Liver (tissue), 3 donors: ENCODE measurements at regions not wholly inside any gene's neighbourhood (a gene's known extent, or its start where the extent isn't known, plus 50 kb on each side); places are given as distances from the start of the nearest gene placed in this dataset.

ENCODE experiments used
- ATF3 ChIP-seq: IDR thresholded peaks from 2 replicates; pipeline ENCODE4 v1.6.1; 2016; ENCODE audit warnings: antibody characterized with exemption
- EGR1 ChIP-seq, 2 donors: IDR thresholded peaks; 2 replicates each; pipeline ENCODE4 v1.6.1; 2016 to 2018; ENCODE audit warnings: antibody characterized with exemption in 2 of 2, low read depth in 2 of 2
- GABPA ChIP-seq, 2 donors: IDR thresholded peaks in 1 of 2; conservative IDR thresholded peaks in 1 of 2; 2 replicates each; pipeline ENCODE4 v1.6.1; 2016; ENCODE audit warnings: antibody characterized with exemption in 2 of 2, mild to moderate bottlenecking in 1 of 2, moderate library complexity in 1 of 2
- HNF4G ChIP-seq: IDR thresholded peaks from 2 replicates; pipeline ENCODE4 v1.6.1; 2016; ENCODE audit warnings: antibody characterized with exemption
- JUND ChIP-seq, 2 donors: IDR thresholded peaks; 2 replicates each; pipeline ENCODE4 v1.6.1; 2016; ENCODE audit warnings: antibody characterized with exemption in 2 of 2
- MAX ChIP-seq: IDR thresholded peaks from 2 replicates; pipeline ENCODE4 v1.6.1; 2016; ENCODE audit warnings: antibody characterized with exemption
- NR2F2 ChIP-seq: IDR thresholded peaks from 2 replicates; pipeline ENCODE4 v1.6.1; 2016; ENCODE audit warnings: antibody characterized with exemption
- RAD21 ChIP-seq, 2 donors: IDR thresholded peaks; 2 replicates each; pipeline ENCODE4 v1.6.1; 2016; ENCODE audit warnings: antibody characterized with exemption in 2 of 2, mild to moderate bottlenecking in 2 of 2
- SP1 ChIP-seq: IDR thresholded peaks from 2 replicates; pipeline ENCODE4 v1.6.1; 2018; ENCODE audit warnings: antibody characterized with exemption, mild to moderate bottlenecking
- TAF1 ChIP-seq: conservative IDR thresholded peaks from 2 replicates; pipeline ENCODE4 v1.6.1; 2016; ENCODE audit warnings: antibody characterized with exemption, mild to moderate bottlenecking
- YY1 ChIP-seq: IDR thresholded peaks from 2 replicates; pipeline ENCODE4 v1.6.1; 2016; ENCODE audit warnings: antibody characterized with exemption, mild to moderate bottlenecking
- TF ChIP-seq, protein P1 (sequence below): fragments of 150-350 bp; IDR thresholded peaks from 2 replicates; pipeline ENCODE4 v1.5.1; 2017; ENCODE audit warnings: improper control_type of control experiment, low read depth, low read length; ENCODE audit not compliant: missing input control
- TF ChIP-seq, protein P2 (sequence below): IDR thresholded peaks from 2 replicates; pipeline ENCODE4 v1.6.1; 2016; ENCODE audit warnings: antibody characterized with exemption, mild to moderate bottlenecking
- donor health status: healthy.
- donor health status: healthy.

GRCh38 chr15:59845942-59846499, 156.9 kb upstream of the BNIP2 start:
- TF ChIP-seq, protein P1, sequence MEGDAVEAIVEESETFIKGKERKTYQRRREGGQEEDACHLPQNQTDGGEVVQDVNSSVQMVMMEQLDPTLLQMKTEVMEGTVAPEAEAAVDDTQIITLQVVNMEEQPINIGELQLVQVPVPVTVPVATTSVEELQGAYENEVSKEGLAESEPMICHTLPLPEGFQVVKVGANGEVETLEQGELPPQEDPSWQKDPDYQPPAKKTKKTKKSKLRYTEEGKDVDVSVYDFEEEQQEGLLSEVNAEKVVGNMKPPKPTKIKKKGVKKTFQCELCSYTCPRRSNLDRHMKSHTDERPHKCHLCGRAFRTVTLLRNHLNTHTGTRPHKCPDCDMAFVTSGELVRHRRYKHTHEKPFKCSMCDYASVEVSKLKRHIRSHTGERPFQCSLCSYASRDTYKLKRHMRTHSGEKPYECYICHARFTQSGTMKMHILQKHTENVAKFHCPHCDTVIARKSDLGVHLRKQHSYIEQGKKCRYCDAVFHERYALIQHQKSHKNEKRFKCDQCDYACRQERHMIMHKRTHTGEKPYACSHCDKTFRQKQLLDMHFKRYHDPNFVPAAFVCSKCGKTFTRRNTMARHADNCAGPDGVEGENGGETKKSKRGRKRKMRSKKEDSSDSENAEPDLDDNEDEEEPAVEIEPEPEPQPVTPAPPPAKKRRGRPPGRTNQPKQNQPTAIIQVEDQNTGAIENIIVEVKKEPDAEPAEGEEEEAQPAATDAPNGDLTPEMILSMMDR = no peak
- TF ChIP-seq SP1 (no peak), MAX (no peak), EGR1 (IDR thresholded peaks at IDR 0.05; ENCODE audit: low read depth in 2 of 2) (no peak), RAD21 (IDR thresholded peaks at IDR 0.05) (no peak), TAF1 (no peak), ATF3 (no peak), YY1 (no peak), GABPA (IDR thresholded peaks at IDR 0.05 in 1 of 2, conservative IDR thresholded peaks at IDR 0.05 in 1 of 2) (no peak), JUND (IDR thresholded peaks at IDR 0.05) (no peak), HNF4G (no peak), NR2F2 (no peak)
- TF ChIP-seq, protein P2, sequence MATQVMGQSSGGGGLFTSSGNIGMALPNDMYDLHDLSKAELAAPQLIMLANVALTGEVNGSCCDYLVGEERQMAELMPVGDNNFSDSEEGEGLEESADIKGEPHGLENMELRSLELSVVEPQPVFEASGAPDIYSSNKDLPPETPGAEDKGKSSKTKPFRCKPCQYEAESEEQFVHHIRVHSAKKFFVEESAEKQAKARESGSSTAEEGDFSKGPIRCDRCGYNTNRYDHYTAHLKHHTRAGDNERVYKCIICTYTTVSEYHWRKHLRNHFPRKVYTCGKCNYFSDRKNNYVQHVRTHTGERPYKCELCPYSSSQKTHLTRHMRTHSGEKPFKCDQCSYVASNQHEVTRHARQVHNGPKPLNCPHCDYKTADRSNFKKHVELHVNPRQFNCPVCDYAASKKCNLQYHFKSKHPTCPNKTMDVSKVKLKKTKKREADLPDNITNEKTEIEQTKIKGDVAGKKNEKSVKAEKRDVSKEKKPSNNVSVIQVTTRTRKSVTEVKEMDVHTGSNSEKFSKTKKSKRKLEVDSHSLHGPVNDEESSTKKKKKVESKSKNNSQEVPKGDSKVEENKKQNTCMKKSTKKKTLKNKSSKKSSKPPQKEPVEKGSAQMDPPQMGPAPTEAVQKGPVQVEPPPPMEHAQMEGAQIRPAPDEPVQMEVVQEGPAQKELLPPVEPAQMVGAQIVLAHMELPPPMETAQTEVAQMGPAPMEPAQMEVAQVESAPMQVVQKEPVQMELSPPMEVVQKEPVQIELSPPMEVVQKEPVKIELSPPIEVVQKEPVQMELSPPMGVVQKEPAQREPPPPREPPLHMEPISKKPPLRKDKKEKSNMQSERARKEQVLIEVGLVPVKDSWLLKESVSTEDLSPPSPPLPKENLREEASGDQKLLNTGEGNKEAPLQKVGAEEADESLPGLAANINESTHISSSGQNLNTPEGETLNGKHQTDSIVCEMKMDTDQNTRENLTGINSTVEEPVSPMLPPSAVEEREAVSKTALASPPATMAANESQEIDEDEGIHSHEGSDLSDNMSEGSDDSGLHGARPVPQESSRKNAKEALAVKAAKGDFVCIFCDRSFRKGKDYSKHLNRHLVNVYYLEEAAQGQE = no peak
